ENCODE measurements at regions not wholly inside any gene's neighbourhood (a gene's known extent, or its start where the extent isn't known, plus 50 kb on each side); places are given as distances from the start of the nearest gene placed in this dataset.

- intact Hi-C loops (cut with micrococcal nuclease; ENCODE audit: unreplicated experiment), result no loop called here
- no peak for DNase-seq (ENCODE audit: low spot score)
- no peaks in the 10 kb centered on the region for H3K36me3 ChIP-seq (ENCODE audit: insufficient read depth, low read length, poor library complexity, severe bottlenecking)
- H3K9me3 ChIP-seq (ENCODE audit: low read depth, low read length, poor library complexity, severe bottlenecking), result no peaks in the 10 kb centered on the region
- no peak overlapping the region for H3K27ac ChIP-seq (ENCODE audit: low read depth, low read length, poor library complexity, severe bottlenecking)
- no peak overlapping the region for H3K4me3 ChIP-seq (ENCODE audit: low read depth, low read length, poor library complexity, severe bottlenecking)
- BruUV-seq (replicated peaks), result no TSS peak
- H3K27me3 ChIP-seq (replicated peaks; ENCODE audit: insufficient read depth, low read depth, low read length, poor library complexity), result peaks cover 4% of the 10 kb centered on the region
- ChIA-PET CTCF (no interaction called here), POLR2A (ENCODE audit: low non-redundant PET) (interaction anchor here (0.5 kb wide), 1 partner anchor 68 kb away, joined by 6 read pairs; no protein-coding TSS in a partner anchor)
- no peak for TF ChIP-seq EZH2 (IDR thresholded peaks at IDR 0.05; ENCODE audit: borderline replicate concordance, low read depth, low read length, poor library complexity, severe bottlenecking)
- no peak for TF ChIP-seq CTCF (conservative IDR thresholded peaks at IDR 0.05; ENCODE audit: low read depth, low read length)
- H3K4me1 ChIP-seq (ENCODE audit: insufficient read depth, low read length, poor library complexity, severe bottlenecking), result no peaks in the 10 kb centered on the region
Measured at GRCh38 chr2:200130762-200131166, 175.4 kb downstream of the MAIP1 start.

- DNase-seq (ENCODE audit: low spot score), result no peak
- peaks cover 4% of the 10 kb centered on the region for H3K27me3 ChIP-seq (replicated peaks; ENCODE audit: insufficient read depth, low read depth, low read length, poor library complexity)
- BruUV-seq (replicated peaks), result no TSS peak
- H3K36me3 ChIP-seq (ENCODE audit: insufficient read depth, low read length, poor library complexity, severe bottlenecking), result no peaks in the 10 kb centered on the region
- no peak overlapping the region for H3K27ac ChIP-seq (ENCODE audit: low read depth, low read length, poor library complexity, severe bottlenecking)
- H3K4me3 ChIP-seq (ENCODE audit: low read depth, low read length, poor library complexity, severe bottlenecking), result no peak overlapping the region
- no peaks in the 10 kb centered on the region for H3K9me3 ChIP-seq (ENCODE audit: low read depth, low read length, poor library complexity, severe bottlenecking)
- TF ChIP-seq CTCF (conservative IDR thresholded peaks at IDR 0.05; ENCODE audit: low read depth, low read length) (no peak), EZH2 (IDR thresholded peaks at IDR 0.05; ENCODE audit: borderline replicate concordance, low read depth, low read length, poor library complexity, severe bottlenecking) (no peak)
- intact Hi-C loops (cut with micrococcal nuclease; ENCODE audit: unreplicated experiment), result no loop called here
- H3K4me1 ChIP-seq (ENCODE audit: insufficient read depth, low read length, poor library complexity, severe bottlenecking), result no peaks in the 10 kb centered on the region
- ChIA-PET CTCF (no interaction called here), POLR2A (ENCODE audit: low non-redundant PET) (no interaction called here)
Measured at GRCh38 chr2:200131307-200131706, 175.2 kb upstream of the SPATS2L start.

- intact Hi-C loops (cut with micrococcal nuclease; ENCODE audit: unreplicated experiment), result no loop called here
- H3K4me1 ChIP-seq (ENCODE audit: insufficient read depth, low read length, poor library complexity, severe bottlenecking), result no peaks in the 10 kb centered on the region
- no peak overlapping the region for H3K27ac ChIP-seq (ENCODE audit: low read depth, low read length, poor library complexity, severe bottlenecking)
- no peaks in the 10 kb centered on the region for H3K9me3 ChIP-seq (ENCODE audit: low read depth, low read length, poor library complexity, severe bottlenecking)
- no peaks in the 10 kb centered on the region for H3K27me3 ChIP-seq (replicated peaks; ENCODE audit: insufficient read depth, low read depth, low read length, poor library complexity)
- no TSS peak for BruUV-seq (replicated peaks)
- H3K36me3 ChIP-seq (ENCODE audit: insufficient read depth, low read length, poor library complexity, severe bottlenecking), result no peaks in the 10 kb centered on the region
- no peak overlapping the region for H3K4me3 ChIP-seq (ENCODE audit: low read depth, low read length, poor library complexity, severe bottlenecking)
- no peak for DNase-seq (ENCODE audit: low spot score)
- POLR2A ChIA-PET (ENCODE audit: low non-redundant PET), result no interaction called here
- CTCF ChIA-PET, result no interaction called here
- no peak for TF ChIP-seq EZH2 (IDR thresholded peaks at IDR 0.05; ENCODE audit: borderline replicate concordance, low read depth, low read length, poor library complexity, severe bottlenecking)
- no peak for TF ChIP-seq CTCF (conservative IDR thresholded peaks at IDR 0.05; ENCODE audit: low read depth, low read length)
Measured at GRCh38 chr2:200135082-200135481, 171.4 kb upstream of the SPATS2L start.

Measured in A673 (cell line).